HL-60 (cell line): ENCODE measurements at regions not wholly inside any gene's neighbourhood (a gene's known extent, or its start where the extent isn't known, plus 50 kb on each side); places are given as distances from the start of the nearest gene placed in this dataset.

Experiments
- CTCF ChIP-seq: IDR thresholded peaks from one replicate; pipeline ENCODE4 v1.5.1; 2011; ENCODE audit warnings: low read length, control low read depth, inconsistent platforms; ENCODE audit not compliant: insufficient read depth
- GABPA ChIP-seq: IDR thresholded peaks from 2 replicates; pipeline ENCODE4 v1.6.1; 2012; ENCODE audit warnings: low read depth
- POLR2AphosphoS5 ChIP-seq: IDR thresholded peaks from 2 replicates; pipeline ENCODE4 v1.6.1; 2012; ENCODE audit warnings: low read depth

GRCh38 chr4:104279744-104280143, 214.9 kb downstream of the CXXC4 start:
- TF ChIP-seq CTCF (no peak), POLR2AphosphoS5 (no peak), GABPA (no peak)
